Neural cell (in vitro differentiated cells): ENCODE measurements at regions not wholly inside any gene's neighbourhood (a gene's known extent, or its start where the extent isn't known, plus 50 kb on each side); places are given as distances from the start of the nearest gene placed in this dataset.

Experiments used
- H2AFZ ChIP-seq: fragments of 200-600, 300-800 bp; sonication (generic), shearing (Covaris generic); 2 replicates; pipeline ENCODE4 v1.6.0; 2014; ENCODE audit warnings: low read depth, mild to moderate bottlenecking, antibody characterized with exemption, low read length, moderate library complexity
- H3F3A ChIP-seq: fragments of 200-600 bp; shearing (Covaris generic); 2 replicates; pipeline ENCODE4 v1.6.1; 2016; ENCODE audit warnings: mild to moderate bottlenecking, moderate library complexity, mixed read lengths, antibody characterized with exemption, low read length; ENCODE audit not compliant: insufficient read depth, poor library complexity, severe bottlenecking
- H3K27ac ChIP-seq: fragments of 200-600, 300-800 bp; sonication (generic), shearing (Covaris generic); 2 replicates; pipeline ENCODE4 v1.5.1; 2014; ENCODE audit warnings: mild to moderate bottlenecking, low read length, moderate library complexity
- H3K27me3 ChIP-seq: fragments of 300-800, 200-600 bp; sonication (generic), shearing (Covaris generic); 2 replicates; pipeline ENCODE4 v1.6.0; 2014; ENCODE audit warnings: mild to moderate bottlenecking, low read depth, low read length, moderate library complexity; ENCODE audit not compliant: insufficient read depth
- H3K36me3 ChIP-seq: fragments of 300-800, 200-600 bp; sonication (generic), shearing (Covaris generic); 2 replicates; pipeline ENCODE4 v1.5.1; 2014; ENCODE audit warnings: mild to moderate bottlenecking, antibody characterized with exemption, low read length, moderate library complexity; ENCODE audit not compliant: insufficient read depth
- H3K4me2 ChIP-seq: fragments of 300-800, 200-600 bp; sonication (generic), shearing (Covaris generic); 2 replicates; pipeline ENCODE4 v1.6.0; 2014; ENCODE audit warnings: mild to moderate bottlenecking, low read length
- H3K4me3 ChIP-seq: fragments of 300-800, 200-600 bp; sonication (generic), shearing (Covaris generic); 2 replicates; pipeline ENCODE4 v1.5.1; 2014; ENCODE audit warnings: mild to moderate bottlenecking, low read length, moderate library complexity
- H3K79me2 ChIP-seq: fragments of 200-600 bp; shearing (Covaris generic); replicated peaks from 2 replicates; pipeline ENCODE4 v1.6.0; 2014; ENCODE audit warnings: mild to moderate bottlenecking, low read length, moderate library complexity; ENCODE audit not compliant: insufficient read depth
- H3K9ac ChIP-seq: fragments of 300-800, 200-600 bp; sonication (generic), shearing (Covaris generic); 2 replicates; pipeline ENCODE4 v1.6.1; 2016; ENCODE audit warnings: mild to moderate bottlenecking, low read length, mixed read lengths
- H3K9me2 ChIP-seq: fragments of 200-600 bp; shearing (Covaris generic); 2 replicates; pipeline ENCODE4 v1.6.1; 2016; ENCODE audit warnings: mild to moderate bottlenecking, low read length, mixed read lengths; ENCODE audit not compliant: insufficient read depth
- H3K9me3 ChIP-seq: fragments of 200-600, 300-800 bp; sonication (generic), shearing (Covaris generic); 2 replicates; pipeline ENCODE4 v1.6.1; 2016; ENCODE audit warnings: mild to moderate bottlenecking, mixed run types, low read length, moderate library complexity, mixed read lengths
- H4K20me1 ChIP-seq: fragments of 200-600 bp; shearing (Covaris generic); 2 replicates; pipeline ENCODE4 v1.6.1; 2016; ENCODE audit warnings: mild to moderate bottlenecking, mixed run types; ENCODE audit not compliant: insufficient read depth
- CTCF ChIP-seq: fragments of 450-650 bp; IDR thresholded peaks from 2 replicates; pipeline ENCODE4 v1.5.1; 2014; ENCODE audit warnings: antibody characterized with exemption, mild to moderate bottlenecking, moderate library complexity; ENCODE audit not compliant: poor library complexity, severe bottlenecking
- EP300 ChIP-seq: fragments of 450-650 bp; conservative IDR thresholded peaks from 2 replicates; pipeline ENCODE4 v1.6.1; 2014; ENCODE audit warnings: antibody characterized with exemption, mild to moderate bottlenecking, moderate library complexity; ENCODE audit not compliant: poor library complexity, severe bottlenecking
- EZH2 ChIP-seq: fragments of 200-600, 300-800 bp; shearing (Covaris generic), sonication (generic); IDR thresholded peaks from 2 replicates; pipeline ENCODE4 v1.6.1; 2014; ENCODE audit warnings: antibody characterized with exemption, low read length, borderline replicate concordance, mild to moderate bottlenecking; ENCODE audit not compliant: insufficient read depth, poor library complexity, severe bottlenecking
- MXI1 ChIP-seq: fragments of 450-650 bp; conservative IDR thresholded peaks from 2 replicates; pipeline ENCODE4 v1.6.1; 2014; ENCODE audit warnings: antibody characterized with exemption, mild to moderate bottlenecking; ENCODE audit not compliant: poor library complexity, severe bottlenecking
- POLR2AphosphoS5 ChIP-seq: IDR thresholded peaks from 2 replicates; pipeline ENCODE4 v1.6.1; 2012
- RAD21 ChIP-seq: fragments of 450-650 bp; conservative IDR thresholded peaks from 2 replicates; pipeline ENCODE4 v1.6.1; 2014; ENCODE audit warnings: antibody characterized with exemption, mild to moderate bottlenecking, moderate library complexity
- REST ChIP-seq: IDR thresholded peaks from 2 replicates; pipeline ENCODE4 v1.6.1; 2012; ENCODE audit warnings: borderline replicate concordance
- SMC3 ChIP-seq: fragments of 450-650 bp; conservative IDR thresholded peaks from 2 replicates; pipeline ENCODE4 v1.6.1; 2014; ENCODE audit warnings: antibody characterized with exemption, mild to moderate bottlenecking, moderate library complexity; ENCODE audit not compliant: poor library complexity
- TAF1 ChIP-seq: IDR thresholded peaks from 2 replicates; pipeline ENCODE4 v1.6.1; 2012; ENCODE audit warnings: low read depth

GRCh38 chr10:36211856-36212255 is 569.8 kb upstream of the FZD8 start:
- Histone ChIP-seq H3F3A (no peaks in the 10 kb centered on the region), H3K4me2 (no peak overlapping the region), H3K27ac (no peak overlapping the region), H3K9me2 (no peaks in the 10 kb centered on the region), H3K9me3 (no peaks in the 10 kb centered on the region), H4K20me1 (no peaks in the 10 kb centered on the region), H3K9ac (no peak overlapping the region), H3K27me3 (no peaks in the 10 kb centered on the region), H3K4me3 (no peak overlapping the region), H2AFZ (no peak overlapping the region), H3K79me2 (no peaks in the 10 kb centered on the region), H3K36me3 (no peaks in the 10 kb centered on the region)
- TF ChIP-seq RAD21 (no peak), SMC3 (no peak), POLR2AphosphoS5 (no peak), TAF1 (no peak), MXI1 (no peak), REST (no peak), CTCF (no peak), EZH2 (no peak), EP300 (no peak)

GRCh38 chr10:36209480-36209879 is 567.4 kb upstream of the FZD8 start:
- no peaks in the 10 kb centered on the region for H3K36me3 ChIP-seq
- no peak overlapping the region for H3K9ac ChIP-seq
- H3K4me3 ChIP-seq, result no peak overlapping the region
- no peak overlapping the region for H3K4me2 ChIP-seq
- H3K27me3 ChIP-seq, result no peaks in the 10 kb centered on the region
- no peaks in the 10 kb centered on the region for H3F3A ChIP-seq
- H3K79me2 ChIP-seq, result no peaks in the 10 kb centered on the region
- no peak overlapping the region for H2AFZ ChIP-seq
- H4K20me1 ChIP-seq, result no peaks in the 10 kb centered on the region
- TF ChIP-seq RAD21 (no peak), REST (no peak), EP300 (no peak), MXI1 (no peak), CTCF (no peak), POLR2AphosphoS5 (no peak), SMC3 (no peak), EZH2 (no peak), TAF1 (no peak)
- no peaks in the 10 kb centered on the region for H3K9me2 ChIP-seq
- no peak overlapping the region for H3K27ac ChIP-seq
- H3K9me3 ChIP-seq, result no peaks in the 10 kb centered on the region
